GM12878 (cell line): ENCODE measurements at regions not wholly inside any gene's neighbourhood (a gene's known extent, or its start where the extent isn't known, plus 50 kb on each side); places are given as distances from the start of the nearest gene placed in this dataset. TPM values are rescaled to one million over a fixed set of nuclear protein-coding genes. Genes with fewer than 3 reads are reported as not detected.

ENCODE experiments used
- small RNA-seq: library from RNA; depleted of rRNA; stranded (forward); fragments of <200 nt; gene quantifications from one replicate; pipeline ENCODE3, GENCODE V24; 2014

Small RNA genes in the stretch of these regions (small RNA-seq; reads per million reads assigned to genes)
- not detected for gene RF00001
